GM19238 (cell line): ENCODE measurements at regions not wholly inside any gene's neighbourhood (a gene's known extent, or its start where the extent isn't known, plus 50 kb on each side); places are given as distances from the start of the nearest gene placed in this dataset.
"Not testable (repeated sequence)": the region's sequence is repeated elsewhere in the genome, so short reads cannot be mapped to it uniquely, and the experiment has no call there.

Experiments used
- DNase-seq: peaks from one replicate; pipeline ENCODE4 v3.0.0; 2011; ENCODE audit warnings: low spot score; ENCODE audit not compliant: insufficient read length

GRCh38 chr4:71081192-71081591, 87.7 kb downstream of the DCK start:
- DNase-seq = no peak

GRCh38 chr4:71093745-71094144, 100.3 kb downstream of the DCK start:
- no peak for DNase-seq

- DNase-seq = no peak
These were observed 100.8 kb downstream of the DCK start for GRCh38 chr4:71094201-71094600.

GRCh38 chr4:71095141-71095540, 101.7 kb downstream of the DCK start:
- DNase-seq = no peak

- no peak for DNase-seq
These were observed 102.1 kb downstream of the DCK start for GRCh38 chr4:71095545-71095944.

- DNase-seq = no peak
These were observed 114.3 kb downstream of the DCK start for GRCh38 chr4:71107726-71108125.

- no peak for DNase-seq
These were observed 117.0 kb downstream of the DCK start for GRCh38 chr4:71110499-71110898.

- not testable (repeated sequence) for DNase-seq
These were observed 117.7 kb downstream of the DCK start for GRCh38 chr4:71111133-71111532.

- no peak for DNase-seq
These were observed 119.8 kb downstream of the DCK start for GRCh38 chr4:71113294-71113693.

GRCh38 chr4:71120831-71121524, 127.5 kb downstream of the DCK start:
- no peak for DNase-seq

- no peak for DNase-seq
These were observed 130.5 kb downstream of the DCK start for GRCh38 chr4:71123951-71124350.

GRCh38 chr4:71125137-71125536, 131.7 kb downstream of the DCK start:
- DNase-seq = no peak

GRCh38 chr4:71126719-71127118, 133.3 kb downstream of the DCK start:
- no peak for DNase-seq

GRCh38 chr4:71130827-71131603, 137.6 kb downstream of the DCK start:
- DNase-seq = no peak

GRCh38 chr4:71132486-71132885, 139.0 kb downstream of the DCK start:
- no peak for DNase-seq

GRCh38 chr4:71133491-71133890, 140.0 kb downstream of the DCK start:
- DNase-seq = no peak

- no peak for DNase-seq
These were observed 142.6 kb downstream of the DCK start for GRCh38 chr4:71136071-71136470.

GRCh38 chr4:71138007-71138615, 144.7 kb downstream of the DCK start:
- DNase-seq = no peak

GRCh38 chr4:71140563-71140962, 147.1 kb downstream of the DCK start:
- DNase-seq = no peak

GRCh38 chr4:71141125-71141524, 147.7 kb downstream of the DCK start:
- DNase-seq = no peak

- no peak for DNase-seq
These were observed 153.8 kb downstream of the DCK start for GRCh38 chr4:71147261-71147660.

GRCh38 chr4:71148545-71148944, 155.1 kb downstream of the DCK start:
- no peak for DNase-seq

- DNase-seq = no peak
These were observed 157.6 kb downstream of the DCK start for GRCh38 chr4:71151054-71151453.
